OCI-LY3 (cell line): ENCODE measurements at regions not wholly inside any gene's neighbourhood (a gene's known extent, or its start where the extent isn't known, plus 50 kb on each side); places are given as distances from the start of the nearest gene placed in this dataset.

Experiments
- H2AFZ ChIP-seq: fragments of 200-600, 300-600 bp; shearing (Covaris generic); 2 replicates; pipeline ENCODE4 v1.6.0; 2014; ENCODE audit warnings: antibody characterized with exemption, low read depth, low read length
- H3K27ac ChIP-seq: fragments of 200-600, 300-600 bp; sonication (generic); 2 replicates; pipeline ENCODE4 v1.5.1; 2014; ENCODE audit warnings: mild to moderate bottlenecking, low read length, moderate library complexity, mixed read lengths
- H3K27me3 ChIP-seq: fragments of 200-600, 300-600 bp; sonication (generic); 2 replicates; pipeline ENCODE4 v1.6.1; 2014; ENCODE audit warnings: low read depth, low read length, mixed read lengths
- H3K36me3 ChIP-seq: fragments of 200-600, 300-600 bp; sonication (generic); replicated peaks from 2 replicates; pipeline ENCODE3; 2014; ENCODE audit warnings: low read depth, low read length, mixed read lengths
- H3K4me1 ChIP-seq: fragments of 300-600, 200-600 bp; sonication (generic); 2 replicates; pipeline ENCODE4 v1.6.1; 2014; ENCODE audit warnings: low read length, mixed read lengths
- H3K4me2 ChIP-seq: fragments of 200-600, 300-600 bp; sonication (generic); 2 replicates; pipeline ENCODE4 v1.6.1; 2014; ENCODE audit warnings: low read length, mixed read lengths
- H3K4me3 ChIP-seq: fragments of 300-600, 200-600 bp; sonication (generic); 2 replicates; pipeline ENCODE4 v1.5.1; 2014; ENCODE audit warnings: antibody characterized with exemption, mild to moderate bottlenecking, low read length, moderate library complexity
- H3K79me2 ChIP-seq: fragments of 300-600, 200-600 bp; shearing (Covaris generic); 2 replicates; pipeline ENCODE4 v1.6.1; 2014; ENCODE audit warnings: mild to moderate bottlenecking, low read length, mixed read lengths
- H3K9ac ChIP-seq: fragments of 300-600, 200-600 bp; shearing (Covaris generic); 2 replicates; pipeline ENCODE4 v1.6.0; 2014; ENCODE audit warnings: mild to moderate bottlenecking, low read length, moderate library complexity
- H3K9me3 ChIP-seq: fragments of 200-600, 300-600 bp; shearing (Covaris generic); 2 replicates; pipeline ENCODE4 v1.6.1; 2014; ENCODE audit warnings: low read length, mixed read lengths; ENCODE audit not compliant: insufficient read depth
- H4K20me1 ChIP-seq: fragments of 200-600, 300-600 bp; sonication (generic); 2 replicates; pipeline ENCODE4 v1.6.1; 2016; ENCODE audit warnings: low read length, mixed read lengths; ENCODE audit not compliant: insufficient read depth
- EZH2phosphoT487 ChIP-seq: fragments of 200-600 bp; shearing (Covaris generic); IDR thresholded peaks from 2 replicates; pipeline ENCODE4 v1.6.1; 2018; ENCODE audit warnings: antibody characterized with exemption, mixed run types, low read depth
- TF ChIP-seq, protein P1 (sequence below): fragments of 200-600, 300-600 bp; sonication (generic); IDR thresholded peaks from 2 replicates; pipeline ENCODE4 v1.5.1; 2014; ENCODE audit warnings: antibody characterized with exemption, low read length, low read depth

DNA sequence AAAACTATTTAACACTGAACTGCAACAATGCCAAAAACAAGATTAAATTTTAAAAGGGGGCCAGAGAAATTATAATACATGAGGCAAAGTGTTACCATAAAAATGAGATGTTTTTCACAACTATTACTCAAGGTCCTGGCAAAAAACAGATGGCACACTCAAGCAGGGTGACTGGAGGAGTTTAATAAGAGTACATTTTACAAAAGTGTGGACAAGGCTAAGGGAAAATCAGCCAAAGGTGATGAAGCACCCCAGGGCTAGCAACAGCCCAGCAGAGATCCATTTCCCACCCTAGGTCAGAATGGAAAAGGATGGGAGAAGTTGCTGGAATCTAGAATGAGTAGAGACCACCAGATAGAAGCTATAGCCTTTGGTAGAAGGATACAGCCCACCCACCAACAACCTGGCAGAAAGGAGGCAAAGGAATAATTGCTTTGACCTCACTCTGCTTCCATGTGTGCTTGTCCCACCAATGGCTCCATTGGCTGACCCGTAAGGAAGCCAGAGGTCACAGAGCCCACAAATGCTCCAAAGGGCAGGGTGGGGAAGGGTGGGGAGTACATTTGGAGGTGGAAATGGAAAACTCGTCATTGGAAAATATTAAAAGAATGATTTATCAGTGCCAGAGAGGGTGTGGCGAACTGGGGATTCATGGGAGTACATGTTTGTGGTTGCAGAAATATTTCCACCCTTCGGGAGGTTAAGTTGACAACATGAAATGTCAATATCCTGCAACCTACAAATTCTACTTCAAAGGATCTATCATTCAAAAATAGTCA lies 161.0 kb upstream of the UBE2E2 start:
- no peaks in the 10 kb centered on the region for H3K27me3 ChIP-seq
- TF ChIP-seq, protein P1, sequence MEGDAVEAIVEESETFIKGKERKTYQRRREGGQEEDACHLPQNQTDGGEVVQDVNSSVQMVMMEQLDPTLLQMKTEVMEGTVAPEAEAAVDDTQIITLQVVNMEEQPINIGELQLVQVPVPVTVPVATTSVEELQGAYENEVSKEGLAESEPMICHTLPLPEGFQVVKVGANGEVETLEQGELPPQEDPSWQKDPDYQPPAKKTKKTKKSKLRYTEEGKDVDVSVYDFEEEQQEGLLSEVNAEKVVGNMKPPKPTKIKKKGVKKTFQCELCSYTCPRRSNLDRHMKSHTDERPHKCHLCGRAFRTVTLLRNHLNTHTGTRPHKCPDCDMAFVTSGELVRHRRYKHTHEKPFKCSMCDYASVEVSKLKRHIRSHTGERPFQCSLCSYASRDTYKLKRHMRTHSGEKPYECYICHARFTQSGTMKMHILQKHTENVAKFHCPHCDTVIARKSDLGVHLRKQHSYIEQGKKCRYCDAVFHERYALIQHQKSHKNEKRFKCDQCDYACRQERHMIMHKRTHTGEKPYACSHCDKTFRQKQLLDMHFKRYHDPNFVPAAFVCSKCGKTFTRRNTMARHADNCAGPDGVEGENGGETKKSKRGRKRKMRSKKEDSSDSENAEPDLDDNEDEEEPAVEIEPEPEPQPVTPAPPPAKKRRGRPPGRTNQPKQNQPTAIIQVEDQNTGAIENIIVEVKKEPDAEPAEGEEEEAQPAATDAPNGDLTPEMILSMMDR, result no peak
- TF ChIP-seq EZH2phosphoT487, result no peak
- H3K4me2 ChIP-seq, result no peak overlapping the region
- no peaks in the 10 kb centered on the region for H3K79me2 ChIP-seq
- no peak overlapping the region for H3K4me3 ChIP-seq
- no peak overlapping the region for H3K27ac ChIP-seq
- H3K9me3 ChIP-seq, result peaks cover 5% of the 10 kb centered on the region; the same call in 1 of the 2 replicates
- peaks cover 2% of the 10 kb centered on the region for H3K4me1 ChIP-seq
- no peak overlapping the region for H2AFZ ChIP-seq
- no peaks in the 10 kb centered on the region for H3K36me3 ChIP-seq
- no peaks in the 10 kb centered on the region for H4K20me1 ChIP-seq
- H3K9ac ChIP-seq, result no peak overlapping the region

DNA sequence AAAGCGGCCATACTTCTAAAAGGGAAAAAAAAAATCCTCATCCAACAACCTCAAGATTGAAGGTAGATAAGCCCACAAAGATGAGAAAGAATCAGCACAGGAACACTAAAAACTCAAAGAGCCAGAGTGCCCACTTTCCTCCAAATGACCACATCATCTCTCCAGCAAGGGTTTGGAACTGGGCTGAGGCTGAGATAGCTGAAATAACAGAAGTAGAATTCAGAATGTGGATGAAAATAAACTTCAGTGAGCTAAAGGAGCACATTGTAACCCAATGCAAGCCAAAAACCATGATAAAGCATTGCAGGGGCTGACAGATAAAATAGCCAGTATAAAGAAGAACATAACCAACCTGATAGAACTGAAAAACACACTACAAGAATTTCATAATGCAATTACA lies 158.7 kb upstream of the UBE2E2 start:
- Histone ChIP-seq H3K4me3 (no peak overlapping the region), H3K36me3 (no peaks in the 10 kb centered on the region), H3K27ac (no peak overlapping the region), H3K9ac (no peak overlapping the region), H3K4me2 (no peak overlapping the region), H4K20me1 (no peaks in the 10 kb centered on the region), H3K79me2 (no peaks in the 10 kb centered on the region), H3K4me1 (no peaks in the 10 kb centered on the region), H2AFZ (no peak overlapping the region), H3K27me3 (no peaks in the 10 kb centered on the region), H3K9me3 (peaks cover 6% of the 10 kb centered on the region; the same call in 1 of the 2 replicates)
- TF ChIP-seq EZH2phosphoT487, result no peak

- H3K27me3 ChIP-seq, result no peaks in the 10 kb centered on the region
- TF ChIP-seq, protein P1, result no peak
- no peak for TF ChIP-seq EZH2phosphoT487
- peaks cover 5% of the 10 kb centered on the region for H3K36me3 ChIP-seq
- H3K4me3 ChIP-seq, result no peak overlapping the region
- no peak overlapping the region for H3K27ac ChIP-seq
- no peak overlapping the region for H3K9ac ChIP-seq
- no peaks in the 10 kb centered on the region for H4K20me1 ChIP-seq
- no peaks in the 10 kb centered on the region for H3K79me2 ChIP-seq
- no peak overlapping the region for H3K4me2 ChIP-seq
- peaks cover 6% of the 10 kb centered on the region; the same call in 1 of the 2 replicates for H3K9me3 ChIP-seq
- H3K4me1 ChIP-seq, result peaks cover 8% of the 10 kb centered on the region
- H2AFZ ChIP-seq, result no peak overlapping the region
These were observed 156.6 kb upstream of the UBE2E2 start for GRCh38 chr3:23046536-23046935.

DNA sequence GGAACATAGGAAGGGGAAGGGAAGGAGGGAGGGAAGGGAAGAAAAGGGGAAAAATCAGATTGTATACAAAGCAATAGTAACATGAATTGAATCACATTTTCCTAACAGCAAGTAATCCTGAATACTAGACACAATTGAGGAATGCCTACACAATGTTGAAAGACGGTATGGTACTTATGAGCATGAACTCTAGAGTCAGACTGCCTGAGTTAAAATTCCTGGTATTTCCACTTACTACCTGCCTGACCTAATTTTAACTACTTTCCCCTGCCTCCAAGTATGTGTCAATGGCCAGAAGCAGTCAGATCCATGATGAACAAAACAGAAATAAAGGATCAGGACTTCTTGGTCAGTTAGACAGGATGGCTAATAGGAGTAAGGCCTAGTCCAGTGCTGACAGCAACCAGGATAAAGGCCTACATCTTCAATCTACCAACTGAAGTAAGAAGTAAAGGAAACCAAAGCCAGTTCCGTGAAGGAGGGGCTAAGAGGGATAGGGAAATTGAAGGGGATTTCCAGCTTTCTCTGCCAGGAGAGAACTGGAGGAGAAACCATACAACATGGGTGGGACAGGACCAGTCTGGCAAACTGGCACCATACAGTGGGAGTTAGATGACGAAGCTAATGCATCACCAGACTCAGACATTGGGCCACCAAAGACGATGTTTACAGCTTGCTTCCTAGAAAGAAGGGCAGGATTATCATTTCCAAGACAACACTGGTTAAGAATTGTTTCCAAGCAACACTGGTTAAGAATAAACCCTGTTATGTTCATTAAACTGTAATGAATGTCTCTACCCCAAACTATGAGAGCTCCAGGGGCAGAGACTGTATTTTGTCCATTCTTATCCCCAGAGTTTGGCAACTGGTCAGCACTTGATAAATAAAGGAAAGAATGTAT lies 151.6 kb upstream of the UBE2E2 start:
- Histone ChIP-seq H3K79me2 (no peaks in the 10 kb centered on the region), H3K9ac (no peak overlapping the region; the same call in 1 of the 2 replicates), H3K36me3 (peaks cover 5% of the 10 kb centered on the region), H3K9me3 (peaks cover 6% of the 10 kb centered on the region; the same call in 1 of the 2 replicates), H3K27ac (peak overlapping the region; percentile 17; the same call in 1 of the 2 replicates), H3K4me2 (peak overlapping the region; percentile 26), H4K20me1 (no peaks in the 10 kb centered on the region), H3K4me1 (peaks cover 19% of the 10 kb centered on the region), H3K27me3 (no peaks in the 10 kb centered on the region), H3K4me3 (peak overlapping the region; percentile 7; the same call in 1 of the 2 replicates), H2AFZ (peak overlapping the region; percentile 61)
- no peak for TF ChIP-seq EZH2phosphoT487
- TF ChIP-seq, protein P1, result no peak
